ENCODE measurements at regions not wholly inside any gene's neighbourhood (a gene's known extent, or its start where the extent isn't known, plus 50 kb on each side); places are given as distances from the start of the nearest gene placed in this dataset.

DNA sequence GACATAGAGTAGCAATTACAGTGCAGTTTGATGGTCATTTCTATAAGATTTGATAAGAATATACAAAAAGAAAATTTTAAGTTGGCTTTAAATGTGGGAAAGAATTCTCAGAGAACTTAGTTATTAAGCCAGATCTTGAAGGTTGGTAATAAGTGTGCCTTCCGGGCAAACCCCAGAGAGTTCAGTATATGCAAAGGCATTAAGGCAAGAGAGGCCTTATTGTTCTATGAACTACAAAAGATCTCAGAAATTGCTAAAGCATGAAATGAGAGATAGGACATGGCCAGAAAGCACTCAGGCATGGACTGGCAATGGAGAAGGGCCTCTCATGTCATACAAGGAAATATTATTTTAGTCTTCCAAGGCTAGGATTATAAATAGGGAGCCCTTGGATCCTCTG, 390.2 kb upstream of the C1orf87 start:
- Histone ChIP-seq H3K27ac (ENCODE audit: low read length) (no peak overlapping the region), H3K4me2 (ENCODE audit: low read length) (no peak overlapping the region), H3K4me3 (ENCODE audit: low read length) (no peak overlapping the region), H4K20me1 (ENCODE audit: insufficient read depth, low read length) (no peaks in the 10 kb centered on the region), H3K9me3 (ENCODE audit: insufficient read depth, low read length) (no peaks in the 10 kb centered on the region), H3K27me3 (ENCODE audit: low read depth, low read length) (no peaks in the 10 kb centered on the region), H3K36me3 (replicated peaks; ENCODE audit: low read depth, low read length) (no peaks in the 10 kb centered on the region), H2AFZ (ENCODE audit: low read depth, low read length) (no peak overlapping the region), H3K9ac (ENCODE audit: low read length) (no peak overlapping the region), H3K4me1 (ENCODE audit: low read length) (no peaks in the 10 kb centered on the region), H3K79me2 (ENCODE audit: low read length) (no peaks in the 10 kb centered on the region)
- TF ChIP-seq, protein P1, sequence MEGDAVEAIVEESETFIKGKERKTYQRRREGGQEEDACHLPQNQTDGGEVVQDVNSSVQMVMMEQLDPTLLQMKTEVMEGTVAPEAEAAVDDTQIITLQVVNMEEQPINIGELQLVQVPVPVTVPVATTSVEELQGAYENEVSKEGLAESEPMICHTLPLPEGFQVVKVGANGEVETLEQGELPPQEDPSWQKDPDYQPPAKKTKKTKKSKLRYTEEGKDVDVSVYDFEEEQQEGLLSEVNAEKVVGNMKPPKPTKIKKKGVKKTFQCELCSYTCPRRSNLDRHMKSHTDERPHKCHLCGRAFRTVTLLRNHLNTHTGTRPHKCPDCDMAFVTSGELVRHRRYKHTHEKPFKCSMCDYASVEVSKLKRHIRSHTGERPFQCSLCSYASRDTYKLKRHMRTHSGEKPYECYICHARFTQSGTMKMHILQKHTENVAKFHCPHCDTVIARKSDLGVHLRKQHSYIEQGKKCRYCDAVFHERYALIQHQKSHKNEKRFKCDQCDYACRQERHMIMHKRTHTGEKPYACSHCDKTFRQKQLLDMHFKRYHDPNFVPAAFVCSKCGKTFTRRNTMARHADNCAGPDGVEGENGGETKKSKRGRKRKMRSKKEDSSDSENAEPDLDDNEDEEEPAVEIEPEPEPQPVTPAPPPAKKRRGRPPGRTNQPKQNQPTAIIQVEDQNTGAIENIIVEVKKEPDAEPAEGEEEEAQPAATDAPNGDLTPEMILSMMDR (IDR thresholded peaks at IDR 0.05; ENCODE audit: low read depth, low read length) = no peak
- TF ChIP-seq EZH2phosphoT487 (IDR thresholded peaks at IDR 0.05; ENCODE audit: low read depth) = no peak

DNA sequence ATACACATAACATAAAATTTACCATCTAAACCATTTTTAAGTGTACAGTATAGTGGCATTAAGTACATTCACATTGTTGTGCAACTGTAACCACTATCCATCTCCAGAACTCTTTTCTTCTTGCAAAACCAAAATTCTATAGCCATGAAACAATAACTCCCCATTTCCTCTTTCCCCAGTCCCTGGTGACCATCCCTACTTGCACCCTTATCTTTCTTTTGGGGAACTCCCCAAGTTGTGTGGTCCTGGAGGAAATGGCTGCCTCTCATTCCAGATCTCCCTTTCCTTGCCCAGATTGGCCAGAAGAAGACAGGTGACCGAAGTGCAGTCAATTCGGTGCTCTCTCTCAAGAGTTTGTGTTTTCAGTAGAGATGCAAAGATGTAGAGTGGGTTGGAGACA, 389.6 kb upstream of the C1orf87 start:
- Histone ChIP-seq H3K9ac (ENCODE audit: low read length) (no peak overlapping the region), H2AFZ (ENCODE audit: low read depth, low read length) (no peak overlapping the region)

DNA sequence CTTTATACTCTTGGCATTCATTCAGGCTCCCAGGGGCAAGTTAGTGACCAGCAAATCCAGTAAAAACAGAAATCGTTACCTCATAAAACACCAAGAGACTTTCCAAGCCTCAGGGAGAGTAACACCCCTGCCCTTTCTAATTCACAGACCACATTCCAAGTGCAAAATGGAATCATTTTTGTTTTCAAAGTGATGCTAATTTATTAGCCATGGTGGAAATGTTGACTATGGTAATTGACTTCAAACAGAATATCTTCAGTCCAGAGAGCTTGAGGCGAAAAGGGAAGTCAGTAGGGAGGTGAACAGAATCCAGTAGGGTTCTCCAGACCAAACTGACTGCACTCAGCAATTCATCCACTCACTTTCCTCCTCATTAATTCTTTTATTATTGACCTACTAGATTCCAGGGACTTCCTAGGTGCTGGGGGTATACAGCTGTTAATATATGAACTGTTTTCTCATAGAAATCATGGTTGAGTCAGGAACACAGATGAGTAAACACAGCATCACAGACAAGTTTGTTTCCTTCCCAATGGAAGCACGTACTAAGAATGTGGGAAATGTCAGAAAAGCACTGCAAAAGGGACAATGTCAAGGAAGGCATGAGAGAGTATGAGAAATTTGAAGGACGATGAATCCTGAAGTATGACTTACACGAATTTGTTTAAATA, 388.5 kb upstream of the C1orf87 start:
- Histone ChIP-seq H4K20me1 (ENCODE audit: insufficient read depth, low read length) (no peaks in the 10 kb centered on the region), H3K4me2 (ENCODE audit: low read length) (no peak overlapping the region), H3K79me2 (ENCODE audit: low read length) (no peaks in the 10 kb centered on the region), H3K4me1 (ENCODE audit: low read length) (no peaks in the 10 kb centered on the region), H3K27ac (ENCODE audit: low read length) (no peak overlapping the region), H3K36me3 (replicated peaks; ENCODE audit: low read depth, low read length) (no peaks in the 10 kb centered on the region), H3K4me3 (ENCODE audit: low read length) (no peak overlapping the region), H3K9me3 (ENCODE audit: insufficient read depth, low read length) (no peaks in the 10 kb centered on the region), H3K27me3 (ENCODE audit: low read depth, low read length) (no peaks in the 10 kb centered on the region), H2AFZ (ENCODE audit: low read depth, low read length) (no peak overlapping the region), H3K9ac (ENCODE audit: low read length) (no peak overlapping the region)
- TF ChIP-seq, protein P1 (IDR thresholded peaks at IDR 0.05; ENCODE audit: low read depth, low read length) = no peak
- TF ChIP-seq EZH2phosphoT487 (IDR thresholded peaks at IDR 0.05; ENCODE audit: low read depth) = no peak

More for the DNA sequence above, 389.6 kb upstream of the C1orf87 start:
- Histone ChIP-seq H3K27me3 (ENCODE audit: low read depth, low read length) (no peaks in the 10 kb centered on the region), H3K4me1 (ENCODE audit: low read length) (no peaks in the 10 kb centered on the region), H3K79me2 (ENCODE audit: low read length) (no peaks in the 10 kb centered on the region), H3K4me3 (ENCODE audit: low read length) (no peak overlapping the region), H3K9me3 (ENCODE audit: insufficient read depth, low read length) (no peaks in the 10 kb centered on the region), H4K20me1 (ENCODE audit: insufficient read depth, low read length) (no peaks in the 10 kb centered on the region), H3K4me2 (ENCODE audit: low read length) (no peak overlapping the region), H3K36me3 (replicated peaks; ENCODE audit: low read depth, low read length) (no peaks in the 10 kb centered on the region), H3K27ac (ENCODE audit: low read length) (no peak overlapping the region)
- TF ChIP-seq EZH2phosphoT487 (IDR thresholded peaks at IDR 0.05; ENCODE audit: low read depth) = no peak
- TF ChIP-seq, protein P1 (IDR thresholded peaks at IDR 0.05; ENCODE audit: low read depth, low read length) = no peak

DNA sequence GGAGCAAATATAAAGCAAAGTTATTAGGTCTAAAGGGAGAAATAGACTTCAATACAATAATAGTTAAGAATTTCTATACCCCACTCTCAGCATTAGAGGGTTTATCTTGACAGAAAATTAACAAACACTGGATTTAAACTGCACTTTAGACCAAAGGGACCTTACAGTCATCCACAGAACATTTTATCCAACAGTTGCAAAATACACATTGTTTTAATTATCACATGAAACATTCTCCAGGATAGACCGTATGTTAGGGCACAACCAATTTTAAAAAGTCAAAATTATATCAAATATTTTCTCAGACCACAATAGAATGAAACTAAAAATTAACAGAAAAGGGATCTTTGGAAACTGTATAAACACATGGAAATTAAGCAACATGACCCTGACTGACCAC, 384.5 kb upstream of the C1orf87 start:
- H3K9ac ChIP-seq (ENCODE audit: low read length) = no peak overlapping the region
- no peaks in the 10 kb centered on the region for H3K9me3 ChIP-seq (ENCODE audit: insufficient read depth, low read length)
- no peaks in the 10 kb centered on the region for H4K20me1 ChIP-seq (ENCODE audit: insufficient read depth, low read length)
- TF ChIP-seq, protein P1 (IDR thresholded peaks at IDR 0.05; ENCODE audit: low read depth, low read length) = no peak
- no peak for TF ChIP-seq EZH2phosphoT487 (IDR thresholded peaks at IDR 0.05; ENCODE audit: low read depth)
- no peaks in the 10 kb centered on the region for H3K4me1 ChIP-seq (ENCODE audit: low read length)
- H3K27ac ChIP-seq (ENCODE audit: low read length) = no peak overlapping the region
- H3K4me2 ChIP-seq (ENCODE audit: low read length) = no peak overlapping the region
- no peaks in the 10 kb centered on the region for H3K36me3 ChIP-seq (replicated peaks; ENCODE audit: low read depth, low read length)
- no peak overlapping the region for H2AFZ ChIP-seq (ENCODE audit: low read depth, low read length)
- H3K79me2 ChIP-seq (ENCODE audit: low read length) = no peaks in the 10 kb centered on the region
- H3K27me3 ChIP-seq (ENCODE audit: low read depth, low read length) = no peaks in the 10 kb centered on the region
- no peak overlapping the region for H3K4me3 ChIP-seq (ENCODE audit: low read length)

Data from OCI-LY3 (cell line).